GM23248 (cell line): ENCODE measurements at regions not wholly inside any gene's neighbourhood (a gene's known extent, or its start where the extent isn't known, plus 50 kb on each side); places are given as distances from the start of the nearest gene placed in this dataset.

Experiments used
- EZH2 ChIP-seq: fragments of 200-600 bp; sonication (generic); IDR thresholded peaks from 2 replicates; pipeline ENCODE4 v1.6.1; 2018; ENCODE audit warnings: antibody characterized with exemption, mild to moderate bottlenecking; ENCODE audit not compliant: insufficient read depth, poor library complexity, severe bottlenecking
- EZH2phosphoT487 ChIP-seq: fragments of 200-600 bp; sonication (generic); IDR thresholded peaks from 2 replicates; pipeline ENCODE4 v1.6.1; 2018; ENCODE audit warnings: antibody characterized with exemption, moderate library complexity, mild to moderate bottlenecking, low read depth; ENCODE audit not compliant: insufficient read depth

- TF ChIP-seq EZH2 (no peak), EZH2phosphoT487 (no peak)
Measured at GRCh38 chr9:3676766-3677165, 151.0 kb upstream of the RFX3 start.
